Fibroblast of lung (primary cell): ENCODE measurements at regions not wholly inside any gene's neighbourhood (a gene's known extent, or its start where the extent isn't known, plus 50 kb on each side); places are given as distances from the start of the nearest gene placed in this dataset.

Experiments used
- DNase-seq, 2 donors: peaks; one replicate each; pipeline versions ENCODE4 v3.0.0 to v3.0.0-alpha.2; 2010; ENCODE audit warnings: low read depth in 2 of 2
- H2AFZ ChIP-seq: 2 replicates; pipeline ENCODE4 v1.5.1; 2012; ENCODE audit warnings: low read length, control low read depth, inconsistent platforms
- H3K27ac ChIP-seq: 2 replicates; pipeline ENCODE4 v1.5.1; 2011; ENCODE audit warnings: low read length, control low read depth; ENCODE audit not compliant: insufficient read depth
- H3K27me3 ChIP-seq: 2 replicates; pipeline ENCODE4 v1.5.1; 2011; ENCODE audit warnings: mild to moderate bottlenecking, low read length; ENCODE audit not compliant: control insufficient read depth, insufficient read depth
- H3K36me3 ChIP-seq: 2 replicates; pipeline ENCODE4 v1.5.1; 2011; ENCODE audit warnings: low read length; ENCODE audit not compliant: control insufficient read depth, insufficient read depth
- H3K4me1 ChIP-seq: 2 replicates; pipeline ENCODE4 v1.5.1; 2011; ENCODE audit warnings: low read length; ENCODE audit not compliant: control insufficient read depth, insufficient read depth; ENCODE audit errors: extremely low read depth
- H3K4me2 ChIP-seq: 2 replicates; pipeline ENCODE4 v1.5.1; 2011; ENCODE audit warnings: low read length, control low read depth; ENCODE audit not compliant: insufficient read depth; ENCODE audit errors: extremely low read depth
- H3K4me3 ChIP-seq, 4 experiments: fragments of 200-600 bp in 1 of 4; sonication (generic) in 1 of 4; replicated peaks in 1 of 4; 2 replicates each; pipeline ENCODE4 v1.5.1; 2011 to 2016; ENCODE audit warnings: low read length in 4 of 4, low read depth in 3 of 4, mild to moderate bottlenecking in 3 of 4, control low read depth in 2 of 4, inconsistent platforms in 1 of 4, mixed read lengths in 1 of 4; ENCODE audit not compliant: insufficient read depth in 1 of 4; ENCODE audit errors: control extremely low read depth in 1 of 4
- H3K79me2 ChIP-seq: 2 replicates; pipeline ENCODE4 v1.5.1; 2012; ENCODE audit warnings: mild to moderate bottlenecking, low read length, inconsistent platforms; ENCODE audit not compliant: control insufficient read depth, insufficient read depth
- H3K9ac ChIP-seq: 2 replicates; pipeline ENCODE4 v1.5.1; 2011; ENCODE audit warnings: mild to moderate bottlenecking, low read length, control low read depth; ENCODE audit not compliant: insufficient read depth
- H3K9me3 ChIP-seq: 2 replicates; pipeline ENCODE4 v1.5.1; 2012; ENCODE audit warnings: low read depth, low read length; ENCODE audit not compliant: control insufficient read depth, insufficient read depth
- H4K20me1 ChIP-seq: 2 replicates; pipeline ENCODE4 v1.5.1; 2011; ENCODE audit warnings: low read length; ENCODE audit not compliant: control insufficient read depth, insufficient read depth; ENCODE audit errors: extremely low read depth
- CTCF ChIP-seq, 2 donors: IDR thresholded peaks in 1 of 2; conservative IDR thresholded peaks in 1 of 2; 1 replicate in 1 of 2; 2 replicates in 1 of 2; pipeline ENCODE4 v1.5.1; 2011 to 2012; ENCODE audit warnings: low read length in 2 of 2, control low read depth in 1 of 2, inconsistent platforms in 1 of 2, low read depth in 1 of 2, mild to moderate bottlenecking in 1 of 2
- EZH2 ChIP-seq: IDR thresholded peaks from 2 replicates; pipeline ENCODE4 v1.5.1; 2012; ENCODE audit warnings: low read length, control low read depth, mild to moderate bottlenecking; ENCODE audit errors: missing control alignments

- Histone ChIP-seq H3K27ac (no peak overlapping the region), H3K27me3 (no peaks in the 10 kb centered on the region), H4K20me1 (no peaks in the 10 kb centered on the region), H3K9ac (no peak overlapping the region), H2AFZ (no peak overlapping the region), H3K4me1 (no peaks in the 10 kb centered on the region), H3K79me2 (no peaks in the 10 kb centered on the region), H3K4me2 (no peak overlapping the region), H3K4me3 (no peak overlapping the region), H3K36me3 (no peaks in the 10 kb centered on the region), H3K9me3 (no peaks in the 10 kb centered on the region)
- TF ChIP-seq EZH2 = no peak
- no peak for TF ChIP-seq CTCF (conservative IDR thresholded peaks at IDR 0.05 in 1 of 2, IDR thresholded peaks at IDR 0.05 in 1 of 2; ENCODE audit: low read depth in 1 of 2, low read length in 2 of 2)
- DNase-seq = no peak
Measured at GRCh38 chr2:18649502-18650135, 60.2 kb upstream of the NT5C1B start.

- no peaks in the 10 kb centered on the region for H4K20me1 ChIP-seq
- no peaks in the 10 kb centered on the region for H3K4me1 ChIP-seq
- no peak overlapping the region for H3K4me3 ChIP-seq
- DNase-seq = no peak
- no peaks in the 10 kb centered on the region for H3K27me3 ChIP-seq
- no peaks in the 10 kb centered on the region for H3K36me3 ChIP-seq
- no peak overlapping the region for H2AFZ ChIP-seq
- H3K9me3 ChIP-seq = no peaks in the 10 kb centered on the region
- H3K27ac ChIP-seq = no peak overlapping the region
- no peak overlapping the region for H3K9ac ChIP-seq
- TF ChIP-seq CTCF (conservative IDR thresholded peaks at IDR 0.05 in 1 of 2, IDR thresholded peaks at IDR 0.05 in 1 of 2; ENCODE audit: low read depth in 1 of 2, low read length in 2 of 2) (no peak), EZH2 (no peak)
- H3K4me2 ChIP-seq = no peak overlapping the region
- H3K79me2 ChIP-seq = no peaks in the 10 kb centered on the region
Measured at GRCh38 chr2:18648161-18648560, 58.8 kb upstream of the NT5C1B start.

- Histone ChIP-seq H3K27ac (no peak overlapping the region), H3K9me3 (no peaks in the 10 kb centered on the region), H2AFZ (no peak overlapping the region), H3K79me2 (no peaks in the 10 kb centered on the region), H3K4me3 (no peak overlapping the region), H4K20me1 (no peaks in the 10 kb centered on the region), H3K4me1 (no peaks in the 10 kb centered on the region), H3K9ac (no peak overlapping the region), H3K27me3 (no peaks in the 10 kb centered on the region), H3K4me2 (no peak overlapping the region), H3K36me3 (no peaks in the 10 kb centered on the region)
- no peak for DNase-seq
- no peak for TF ChIP-seq EZH2
- no peak for TF ChIP-seq CTCF (conservative IDR thresholded peaks at IDR 0.05 in 1 of 2, IDR thresholded peaks at IDR 0.05 in 1 of 2; ENCODE audit: low read depth in 1 of 2, low read length in 2 of 2)
Measured at GRCh38 chr2:18647731-18648130, 58.4 kb upstream of the NT5C1B start.
